GM08714 (cell line): ENCODE measurements at regions not wholly inside any gene's neighbourhood (a gene's known extent, or its start where the extent isn't known, plus 50 kb on each side); places are given as distances from the start of the nearest gene placed in this dataset.
"Not testable (repeated sequence)": the region's sequence is repeated elsewhere in the genome, so short reads cannot be mapped to it uniquely, and the experiment has no call there.

Experiments used
- H3K4me3 ChIP-seq: fragments of 200-500 bp; sonication (Bioruptor generic); 2 replicates; pipeline ENCODE4 v1.5.1; 2014; ENCODE audit warnings: mild to moderate bottlenecking, low read length, inconsistent platforms
- ZNF274 ChIP-seq: IDR thresholded peaks from 2 replicates; pipeline ENCODE4 v1.6.1; 2012; ENCODE audit warnings: mild to moderate bottlenecking, low read depth, low read length

- no peak for TF ChIP-seq ZNF274
- H3K4me3 ChIP-seq, result no peak overlapping the region
These were observed 59.2 kb downstream of the C9orf50 start for GRCh38 chr9:129561594-129562281.

GRCh38 chr9:129560881-129561306 is 60.0 kb downstream of the C9orf50 start:
- H3K4me3 ChIP-seq, result no peak overlapping the region
- TF ChIP-seq ZNF274, result no peak

GRCh38 chr9:129559506-129559881 is 61.4 kb downstream of the C9orf50 start:
- no peak for TF ChIP-seq ZNF274
- no peak overlapping the region for H3K4me3 ChIP-seq

- TF ChIP-seq ZNF274, result no peak
- no peak overlapping the region for H3K4me3 ChIP-seq
These were observed 62.1 kb downstream of the C9orf50 start for GRCh38 chr9:129558551-129559505.

- no peak for TF ChIP-seq ZNF274
- no peak overlapping the region for H3K4me3 ChIP-seq
These were observed 62.8 kb downstream of the C9orf50 start for GRCh38 chr9:129558063-129558550.

- no peak overlapping the region for H3K4me3 ChIP-seq
- TF ChIP-seq ZNF274, result no peak
These were observed 63.5 kb downstream of the C9orf50 start for GRCh38 chr9:129557192-129558036.

GRCh38 chr9:129556491-129557191 is 64.3 kb downstream of the C9orf50 start:
- TF ChIP-seq ZNF274, result no peak
- no peak overlapping the region for H3K4me3 ChIP-seq

GRCh38 chr9:129555512-129556215 is 65.2 kb downstream of the C9orf50 start:
- TF ChIP-seq ZNF274, result no peak

GRCh38 chr9:129554649-129555048 is 66.3 kb downstream of the C9orf50 start:
- no peak for TF ChIP-seq ZNF274

More at GRCh38 chr9:129555512-129556215, 65.2 kb downstream of the C9orf50 start:
- no peak overlapping the region for H3K4me3 ChIP-seq

GRCh38 chr9:129553277-129553676 is 67.6 kb downstream of the C9orf50 start:
- H3K4me3 ChIP-seq, result no peak overlapping the region
- no peak for TF ChIP-seq ZNF274

More at GRCh38 chr9:129554649-129555048, 66.3 kb downstream of the C9orf50 start:
- H3K4me3 ChIP-seq, result no peak overlapping the region

GRCh38 chr9:129552064-129552463 is 68.8 kb downstream of the C9orf50 start:
- no peak for TF ChIP-seq ZNF274

GRCh38 chr9:129551393-129551973 is 69.4 kb downstream of the C9orf50 start:
- TF ChIP-seq ZNF274, result no peak
- H3K4me3 ChIP-seq, result no peak overlapping the region

More at GRCh38 chr9:129552064-129552463, 68.8 kb downstream of the C9orf50 start:
- H3K4me3 ChIP-seq, result no peak overlapping the region

GRCh38 chr9:129550977-129551376 is 69.9 kb downstream of the C9orf50 start:
- H3K4me3 ChIP-seq, result not testable (repeated sequence)
